Neuronal stem cell (in vitro differentiated cells): ENCODE measurements at regions not wholly inside any gene's neighbourhood (a gene's known extent, or its start where the extent isn't known, plus 50 kb on each side); places are given as distances from the start of the nearest gene placed in this dataset.
A peak's percentile ranks its signal among the peaks of the same experiment; 100 is the strongest.
"Not testable (repeated sequence)": the region's sequence is repeated elsewhere in the genome, so short reads cannot be mapped to it uniquely, and the experiment has no call there.

ENCODE experiments used
- DNase-seq: peaks from one replicate; pipeline ENCODE4 v3.0.0-alpha.2; 2013; ENCODE audit warnings: low spot score
- H2AFZ ChIP-seq: one replicate; pipeline ENCODE4 v1.6.1; 2013; ENCODE audit warnings: mild to moderate bottlenecking, low read length, inconsistent platforms
- H2AK5ac ChIP-seq: 2 replicates; pipeline ENCODE4 v1.6.1; 2013; ENCODE audit warnings: low read depth, mild to moderate bottlenecking, inconsistent platforms, low read length, moderate library complexity, mixed read lengths
- H2BK120ac ChIP-seq: 2 replicates; pipeline ENCODE4 v1.6.1; 2013; ENCODE audit warnings: low read depth, mild to moderate bottlenecking, inconsistent platforms, low read length, moderate library complexity, mixed read lengths
- H2BK12ac ChIP-seq: one replicate; pipeline ENCODE4 v1.6.1; 2013; ENCODE audit warnings: low read length, inconsistent platforms
- H2BK15ac ChIP-seq: 2 replicates; pipeline ENCODE4 v1.6.1; 2013; ENCODE audit warnings: mild to moderate bottlenecking, low read length, inconsistent platforms, mixed read lengths
- H2BK5ac ChIP-seq: one replicate; pipeline ENCODE4 v1.6.1; 2013; ENCODE audit warnings: inconsistent platforms, mild to moderate bottlenecking, low read length, moderate library complexity
- H3K14ac ChIP-seq: one replicate; pipeline ENCODE4 v1.6.1; 2013; ENCODE audit warnings: low read length, inconsistent platforms
- H3K18ac ChIP-seq: 2 replicates; pipeline ENCODE4 v1.6.1; 2013; ENCODE audit warnings: low read length, inconsistent platforms
- H3K23ac ChIP-seq: 2 replicates; pipeline ENCODE4 v1.6.1; 2013; ENCODE audit warnings: low read depth, mild to moderate bottlenecking, mixed read lengths, low read length, inconsistent platforms; ENCODE audit not compliant: poor library complexity
- H3K27ac ChIP-seq: replicated peaks from 3 replicates; pipeline ENCODE4 v1.5.1; 2013; ENCODE audit warnings: low read length, inconsistent platforms
- H3K27me3 ChIP-seq, 3 experiments: 2 replicates each; pipeline ENCODE4 v1.6.1; 2013; ENCODE audit warnings: low read length in 3 of 3, mild to moderate bottlenecking in 2 of 3, inconsistent platforms in 1 of 3, low read depth in 1 of 3, mixed read lengths in 1 of 3, moderate library complexity in 1 of 3; ENCODE audit not compliant: control insufficient read depth in 3 of 3, insufficient read depth in 3 of 3
- H3K36me3 ChIP-seq, 2 donors: replicated peaks in 1 of 2; 2 replicates each; pipeline ENCODE4 v1.6.1; 2013; ENCODE audit warnings: low read length in 2 of 2; ENCODE audit not compliant: control insufficient read depth in 2 of 2, insufficient read depth in 2 of 2
- H3K4ac ChIP-seq: 2 replicates; pipeline ENCODE4 v1.6.1; 2013; ENCODE audit warnings: inconsistent platforms, mild to moderate bottlenecking, low read length, moderate library complexity
- H3K4me1 ChIP-seq, 2 donors: 1 replicate in 1 of 2; 2 replicates in 1 of 2; pipeline ENCODE4 v1.6.1; 2013; ENCODE audit warnings: low read length in 2 of 2, low read depth in 1 of 2; ENCODE audit not compliant: control insufficient read depth in 2 of 2, insufficient read depth in 1 of 2
- H3K4me2 ChIP-seq: one replicate; pipeline ENCODE4 v1.6.1; 2013; ENCODE audit warnings: mild to moderate bottlenecking, low read length, inconsistent platforms; ENCODE audit not compliant: insufficient read depth, poor library complexity, severe bottlenecking
- H3K4me3 ChIP-seq, 2 donors: 2 replicates each; pipeline ENCODE4 v1.5.1; 2013; ENCODE audit warnings: low read length in 2 of 2, mild to moderate bottlenecking in 2 of 2, inconsistent platforms in 1 of 2, moderate library complexity in 1 of 2
- H3K79me1 ChIP-seq: one replicate; pipeline ENCODE4 v1.6.1; 2013; ENCODE audit warnings: low read depth, mild to moderate bottlenecking, inconsistent platforms, low read length, moderate library complexity
- H3K9ac ChIP-seq: one replicate; pipeline ENCODE4 v1.6.1; 2013; ENCODE audit warnings: mild to moderate bottlenecking, low read depth, low read length, inconsistent platforms; ENCODE audit not compliant: poor library complexity
- H3K9me3 ChIP-seq, 2 donors: replicated peaks in 1 of 2; 2 replicates each; pipeline versions ENCODE3 to v1.6.1; 2013; ENCODE audit warnings: low read length in 2 of 2, mild to moderate bottlenecking in 2 of 2, inconsistent platforms in 1 of 2, low read depth in 1 of 2, mixed read lengths in 1 of 2, moderate library complexity in 1 of 2; ENCODE audit not compliant: control insufficient read depth in 2 of 2, insufficient read depth in 1 of 2
- H4K8ac ChIP-seq: one replicate; pipeline ENCODE4 v1.6.1; 2013; ENCODE audit warnings: low read depth, mild to moderate bottlenecking, inconsistent platforms, low read length, moderate library complexity
- H4K91ac ChIP-seq: one replicate; pipeline ENCODE4 v1.6.1; 2013; ENCODE audit warnings: low read length, low read depth, mild to moderate bottlenecking, inconsistent platforms; ENCODE audit not compliant: poor library complexity
- WGBS, 2 donors: extraction: QIAGEN DNeasy Blood & Tissue Kit; methylation state at CpG; one replicate each; pipeline ENCODE4 v1.1.7; 2013; ENCODE audit warnings: missing lambda C conversion rate in 2 of 2, mixed read lengths in 1 of 2; ENCODE audit not compliant: insufficient read length in 2 of 2, insufficient replicate concordance in 1 of 2; ENCODE audit errors: extremely low coverage in 2 of 2; 5-methylcytosine and 5-hydroxymethylcytosine counted together

DNA sequence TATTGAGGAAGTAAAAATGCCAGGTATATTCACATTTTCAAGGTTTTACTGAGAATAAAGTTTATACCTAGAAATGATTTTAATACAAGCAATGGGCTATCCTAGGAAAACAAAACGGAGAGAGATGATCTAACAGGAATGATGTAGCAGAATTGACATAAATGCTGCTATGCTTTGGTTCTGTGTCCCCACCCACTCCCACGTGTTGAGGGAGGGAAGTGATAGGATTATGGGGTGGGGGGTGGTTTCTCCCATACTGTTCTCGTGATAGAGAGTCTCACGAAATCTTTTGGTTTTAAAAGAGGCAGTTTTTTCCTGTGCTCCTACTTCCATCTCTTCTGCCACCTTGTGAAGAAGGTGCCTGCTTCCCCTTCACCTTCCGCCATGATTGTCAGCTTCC, 236.2 kb upstream of the ZNF337 start:
- not testable (repeated sequence) for H3K4me3 ChIP-seq, H3K9me3 ChIP-seq, H2BK120ac ChIP-seq, DNase-seq, H3K4me2 ChIP-seq, H4K91ac ChIP-seq, H2BK5ac ChIP-seq, H2AFZ ChIP-seq, H2BK12ac ChIP-seq, H2BK15ac ChIP-seq, H3K27me3 ChIP-seq, H3K18ac ChIP-seq, H3K14ac ChIP-seq, H3K79me1 ChIP-seq, H4K8ac ChIP-seq, H3K9ac ChIP-seq, H2AK5ac ChIP-seq, H3K23ac ChIP-seq, H3K36me3 ChIP-seq, H3K27ac ChIP-seq, H3K4ac ChIP-seq, H3K4me1 ChIP-seq
- no CpG with 5 or more reads among the region's 5 CpGs for WGBS, 2 donors

DNA sequence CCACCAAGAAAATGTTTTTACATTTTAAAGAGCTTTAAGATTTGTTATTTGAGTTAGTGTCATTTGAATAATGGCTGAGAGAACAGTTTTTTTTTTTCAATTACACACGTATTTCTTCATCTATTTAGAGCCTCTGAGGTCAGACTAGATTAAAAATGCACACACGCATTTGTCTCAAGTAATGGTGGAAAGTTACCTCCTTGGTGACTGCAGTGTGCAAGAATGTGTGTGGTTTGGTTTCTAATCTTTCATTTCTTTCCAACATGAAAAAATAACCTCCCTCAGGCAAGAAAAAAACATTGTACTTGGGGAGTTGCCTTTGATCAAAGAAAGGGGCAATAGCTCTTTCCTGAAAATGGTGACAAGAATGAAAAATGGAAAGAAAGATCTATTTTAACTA, 235.5 kb upstream of the ZNF337 start:
- not testable (repeated sequence) for H3K23ac ChIP-seq, H3K14ac ChIP-seq, H2BK15ac ChIP-seq, H2AFZ ChIP-seq, H2BK120ac ChIP-seq, H3K27me3 ChIP-seq, H3K4ac ChIP-seq, H3K4me3 ChIP-seq, H2BK5ac ChIP-seq, H4K91ac ChIP-seq, H3K9ac ChIP-seq, H4K8ac ChIP-seq, H3K4me2 ChIP-seq, H3K27ac ChIP-seq, H3K79me1 ChIP-seq, H3K9me3 ChIP-seq, DNase-seq, H3K18ac ChIP-seq, H3K36me3 ChIP-seq, H2AK5ac ChIP-seq, H2BK12ac ChIP-seq, H3K4me1 ChIP-seq
- no CpG with 5 or more reads among the region's 2 CpGs for WGBS, 2 donors

DNA sequence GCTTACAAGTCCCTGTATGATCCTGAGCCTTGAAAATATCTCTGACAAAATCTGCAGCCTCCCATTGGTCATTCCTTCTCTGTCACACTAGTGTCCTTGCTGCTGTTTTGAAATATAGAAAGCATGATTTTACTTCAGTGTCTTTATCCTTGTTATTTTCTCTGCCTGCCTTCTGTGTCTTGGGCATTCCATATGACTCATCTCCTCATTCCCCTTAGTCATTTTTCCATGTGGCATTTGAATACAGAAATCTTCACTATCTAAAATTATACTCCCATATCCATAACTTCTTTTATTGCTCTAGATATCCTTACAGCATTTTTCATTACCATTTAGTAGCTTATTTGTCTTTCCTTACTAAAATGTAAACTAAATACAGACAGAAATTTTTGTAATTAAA, 205.7 kb upstream of the ZNF337 start:
- not testable (repeated sequence) for H2BK5ac ChIP-seq, H4K8ac ChIP-seq, H3K79me1 ChIP-seq, H3K4me2 ChIP-seq, H2AK5ac ChIP-seq, H3K9ac ChIP-seq, H3K14ac ChIP-seq, H3K36me3 ChIP-seq, H3K23ac ChIP-seq, H3K4me1 ChIP-seq, H3K9me3 ChIP-seq, DNase-seq, H3K27ac ChIP-seq, H3K4ac ChIP-seq, H3K4me3 ChIP-seq, H2AFZ ChIP-seq, H2BK120ac ChIP-seq, H2BK15ac ChIP-seq, H3K18ac ChIP-seq, H2BK12ac ChIP-seq, H4K91ac ChIP-seq, H3K27me3 ChIP-seq

GRCh38 chr20:25898663-25899062, 202.0 kb upstream of the ZNF337 start:
- not testable (repeated sequence) for H2AFZ ChIP-seq, H3K79me1 ChIP-seq, H2BK120ac ChIP-seq, H3K4me2 ChIP-seq, H2BK12ac ChIP-seq, H3K4ac ChIP-seq, H3K9me3 ChIP-seq, H3K4me1 ChIP-seq, H3K23ac ChIP-seq, H3K9ac ChIP-seq, H3K27ac ChIP-seq, DNase-seq, H4K91ac ChIP-seq, H3K27me3 ChIP-seq, H4K8ac ChIP-seq, H2BK5ac ChIP-seq, H3K36me3 ChIP-seq, H2BK15ac ChIP-seq, H2AK5ac ChIP-seq, H3K4me3 ChIP-seq
- peak overlapping the region; percentile 57 for H3K18ac ChIP-seq
- H3K14ac ChIP-seq: peak overlapping the region; percentile 38
- WGBS, 2 donors: no CpG with 5 or more reads among the region's 5 CpGs
